CD1c-positive myeloid dendritic cell (primary cell): ENCODE measurements at regions not wholly inside any gene's neighbourhood (a gene's known extent, or its start where the extent isn't known, plus 50 kb on each side); places are given as distances from the start of the nearest gene placed in this dataset.

Source experiments
- DNase-seq: peaks from one replicate; pipeline ENCODE4 v3.0.0-alpha.2; 2016; ENCODE audit errors: extremely low spot score

DNA sequence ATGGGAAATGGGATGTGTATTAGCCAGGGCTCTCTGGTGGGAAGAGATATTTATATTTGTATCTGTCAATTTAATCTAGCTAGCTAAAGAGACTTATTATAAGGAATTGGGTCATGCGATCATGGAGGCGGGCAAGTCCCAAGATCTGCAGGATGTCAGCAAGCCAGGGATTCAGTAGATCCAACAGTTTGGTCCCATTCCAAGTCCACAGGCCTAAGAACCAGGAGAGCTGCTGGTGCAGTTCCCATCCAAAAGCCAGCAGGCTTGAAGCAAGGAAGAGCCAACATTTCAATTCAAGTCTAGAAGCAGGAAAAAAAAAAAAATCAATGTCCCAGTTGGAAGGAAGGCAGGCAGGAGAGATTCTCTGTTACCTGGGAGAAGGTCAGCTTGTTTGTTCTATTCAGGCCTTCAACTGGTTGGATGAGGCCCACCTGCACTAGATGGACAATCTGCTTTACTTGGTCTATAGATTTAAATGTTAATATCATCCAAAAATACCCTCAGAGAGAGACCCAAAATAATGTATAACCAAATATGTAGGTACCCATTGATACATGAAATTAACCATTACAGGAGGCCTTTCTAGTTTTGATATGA lies 60.7 kb upstream of the BCAT1 start:
- no peak for DNase-seq

DNA sequence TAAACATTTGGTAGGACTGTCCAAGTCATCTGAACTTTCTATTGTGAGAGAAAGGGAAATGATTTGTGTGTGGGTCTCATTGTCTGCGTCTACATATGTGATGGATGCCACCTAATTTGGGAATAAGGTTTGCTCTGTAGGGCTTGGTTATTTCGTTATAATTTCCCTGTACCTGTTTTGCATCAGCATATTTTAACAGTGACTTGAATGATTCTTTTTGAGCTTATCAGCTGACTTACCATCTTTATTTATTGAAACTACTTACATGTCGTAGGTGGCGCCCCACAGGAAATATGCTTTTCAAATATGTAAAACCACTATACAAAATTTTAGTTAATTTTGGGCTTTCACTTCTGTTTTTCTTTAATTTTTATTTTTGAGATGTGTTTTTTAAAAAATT lies 56.5 kb upstream of the BCAT1 start:
- no peak for DNase-seq

GRCh38 chr12:25004447-25004846 lies 55.5 kb upstream of the BCAT1 start:
- DNase-seq = no peak

DNA sequence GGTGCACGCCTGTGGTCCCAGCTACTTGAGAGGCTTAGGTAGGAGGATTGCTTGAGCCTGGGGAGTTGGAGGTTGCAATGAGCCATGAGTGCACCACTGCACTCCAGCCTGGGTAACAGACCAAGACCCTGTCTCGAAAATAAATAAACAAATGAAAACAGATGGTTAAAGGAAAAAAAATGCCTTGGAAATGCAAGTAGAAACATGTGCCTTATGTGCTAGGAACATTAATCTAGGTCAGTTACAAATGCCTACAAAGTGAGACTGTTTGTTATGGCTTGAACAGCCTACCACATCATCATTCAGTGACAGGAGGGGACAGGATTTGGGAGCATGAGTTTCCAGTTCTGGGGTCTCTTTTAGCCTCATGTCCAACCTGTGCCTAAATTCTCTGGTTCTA lies 52.4 kb upstream of the BCAT1 start:
- no peak for DNase-seq
